Loucy (cell line): ENCODE measurements at regions not wholly inside any gene's neighbourhood (a gene's known extent, or its start where the extent isn't known, plus 50 kb on each side); places are given as distances from the start of the nearest gene placed in this dataset.

Experiments used
- H2AFZ ChIP-seq: fragments of 200-600 bp; sonication (generic); 2 replicates; pipeline ENCODE4 v1.6.0; 2016; ENCODE audit warnings: antibody characterized with exemption, mild to moderate bottlenecking, low read length, moderate library complexity
- H3F3A ChIP-seq: fragments of 200-600 bp; 2 replicates; pipeline ENCODE4 v1.6.0; 2016; ENCODE audit warnings: antibody characterized with exemption, low read depth, mild to moderate bottlenecking
- H3K27me3 ChIP-seq: fragments of 200-600 bp; sonication (generic); 2 replicates; pipeline ENCODE4 v1.6.1; 2014; ENCODE audit warnings: low read length, mild to moderate bottlenecking; ENCODE audit not compliant: insufficient read depth, poor library complexity, severe bottlenecking
- H3K36me3 ChIP-seq: fragments of 200-600 bp; sonication (generic); 2 replicates; pipeline ENCODE4 v1.6.1; 2016; ENCODE audit warnings: low read length; ENCODE audit not compliant: insufficient read depth
- H3K4me1 ChIP-seq: fragments of 200-600 bp; sonication (generic); 2 replicates; pipeline ENCODE4 v1.5.1; 2014; ENCODE audit warnings: low read length, mild to moderate bottlenecking; ENCODE audit not compliant: insufficient read depth, poor library complexity, severe bottlenecking
- H3K4me2 ChIP-seq: fragments of 200-600 bp; sonication (generic); 2 replicates; pipeline ENCODE4 v1.6.0; 2014; ENCODE audit warnings: antibody characterized with exemption, low read length, low read depth, mild to moderate bottlenecking; ENCODE audit not compliant: poor library complexity, severe bottlenecking
- H3K4me3 ChIP-seq: fragments of 200-600 bp; sonication (generic); 2 replicates; pipeline ENCODE4 v1.5.1; 2014; ENCODE audit warnings: low read length, mild to moderate bottlenecking, mixed read lengths; ENCODE audit not compliant: poor library complexity, severe bottlenecking
- H3K79me2 ChIP-seq: fragments of 200-600 bp; sonication (generic); 2 replicates; pipeline ENCODE4 v1.6.1; 2014; ENCODE audit warnings: low read length; ENCODE audit not compliant: insufficient read depth
- H3K9ac ChIP-seq: fragments of 200-600 bp; sonication (generic); 2 replicates; pipeline ENCODE4 v1.6.0; 2014; ENCODE audit warnings: mild to moderate bottlenecking, low read depth, low read length, moderate library complexity; ENCODE audit not compliant: poor library complexity, severe bottlenecking
- H3K9me2 ChIP-seq: fragments of 200-600 bp; sonication (generic); replicated peaks from 2 replicates; pipeline ENCODE4 v1.6.1; 2016; ENCODE audit warnings: low read depth, low read length, mixed read lengths
- H3K9me3 ChIP-seq: fragments of 200-600 bp; sonication (generic); 2 replicates; pipeline ENCODE4 v1.6.1; 2014; ENCODE audit warnings: mild to moderate bottlenecking, antibody characterized with exemption, low read length, low read depth; ENCODE audit not compliant: insufficient read depth
- H4K20me1 ChIP-seq: fragments of 200-600 bp; sonication (generic); 2 replicates; pipeline ENCODE4 v1.6.0; 2014; ENCODE audit warnings: antibody characterized with exemption, low read length, mild to moderate bottlenecking; ENCODE audit not compliant: insufficient read depth, poor library complexity, severe bottlenecking
- CTCF ChIP-seq: fragments of 200-600 bp; sonication (generic); conservative IDR thresholded peaks from 2 replicates; pipeline ENCODE4 v1.5.1; 2014; ENCODE audit warnings: mild to moderate bottlenecking, antibody characterized with exemption, low read length
- EZH2phosphoT487 ChIP-seq: fragments of 200-600 bp; IDR thresholded peaks from 2 replicates; pipeline ENCODE4 v1.6.1; 2018; ENCODE audit warnings: antibody characterized with exemption, mild to moderate bottlenecking, moderate library complexity, borderline replicate concordance

- no peaks in the 10 kb centered on the region for H3K9me2 ChIP-seq
- no peak overlapping the region for H3K4me3 ChIP-seq
- no peaks in the 10 kb centered on the region for H3K27me3 ChIP-seq
- H3K79me2 ChIP-seq: no peaks in the 10 kb centered on the region
- no peak overlapping the region for H3K9ac ChIP-seq
- H3F3A ChIP-seq: no peaks in the 10 kb centered on the region
- no peak overlapping the region for H2AFZ ChIP-seq
- no peak for TF ChIP-seq EZH2phosphoT487
- no peak for TF ChIP-seq CTCF
- H3K36me3 ChIP-seq: no peaks in the 10 kb centered on the region
- no peak overlapping the region for H3K4me2 ChIP-seq
- no peaks in the 10 kb centered on the region for H3K4me1 ChIP-seq
- peaks cover 31% of the 10 kb centered on the region; the same call in 1 of the 2 replicates for H3K9me3 ChIP-seq
- no peaks in the 10 kb centered on the region for H4K20me1 ChIP-seq
Observed at GRCh38 chr10:131781076-131781475, 119.7 kb upstream of the PPP2R2D start.

- H3K4me3 ChIP-seq: no peak overlapping the region
- H3K79me2 ChIP-seq: no peaks in the 10 kb centered on the region
- H4K20me1 ChIP-seq: no peaks in the 10 kb centered on the region
- H3K36me3 ChIP-seq: no peaks in the 10 kb centered on the region
- no peaks in the 10 kb centered on the region for H3K9me2 ChIP-seq
- H2AFZ ChIP-seq: no peak overlapping the region
- H3K4me2 ChIP-seq: no peak overlapping the region
- H3K9ac ChIP-seq: no peak overlapping the region
- no peaks in the 10 kb centered on the region for H3F3A ChIP-seq
- TF ChIP-seq EZH2phosphoT487 (no peak), CTCF (no peak)
- no peaks in the 10 kb centered on the region for H3K27me3 ChIP-seq
- no peaks in the 10 kb centered on the region for H3K4me1 ChIP-seq
- H3K9me3 ChIP-seq: peaks cover 31% of the 10 kb centered on the region; the same call in 1 of the 2 replicates
Observed at GRCh38 chr10:131781791-131782190, 119.0 kb upstream of the PPP2R2D start.

GRCh38 chr10:131784363-131785120 lies 116.3 kb upstream of the PPP2R2D start:
- no peak overlapping the region for H3K4me2 ChIP-seq
- no peaks in the 10 kb centered on the region for H3K9me2 ChIP-seq
- no peaks in the 10 kb centered on the region for H3K27me3 ChIP-seq
- no peaks in the 10 kb centered on the region for H3K36me3 ChIP-seq
- TF ChIP-seq EZH2phosphoT487 (no peak), CTCF (no peak)
- no peak overlapping the region for H3K4me3 ChIP-seq
- no peak overlapping the region for H3K9ac ChIP-seq
- H3F3A ChIP-seq: no peaks in the 10 kb centered on the region
- H3K9me3 ChIP-seq: peaks cover 8% of the 10 kb centered on the region; the same call in 1 of the 2 replicates
- H4K20me1 ChIP-seq: no peaks in the 10 kb centered on the region
- H2AFZ ChIP-seq: no peak overlapping the region
- H3K79me2 ChIP-seq: no peaks in the 10 kb centered on the region
- H3K4me1 ChIP-seq: no peaks in the 10 kb centered on the region
